SK-N-SH (cell line): ENCODE measurements at regions not wholly inside any gene's neighbourhood (a gene's known extent, or its start where the extent isn't known, plus 50 kb on each side); places are given as distances from the start of the nearest gene placed in this dataset.

Source experiments
- CTCF ChIA-PET: fragments of 300-600, 350-600 bp; formaldehyde crosslinking; extraction: SDS; loops from one replicate; lab custom pipeline; 2021; lab: Yijun Ruan, JAX
- POLR2A ChIA-PET: fragments of 350-600 bp; sonication (Branson Sonifier 250); formaldehyde crosslinking; extraction: SDS; loops from one replicate; lab custom pipeline; 2020; ENCODE audit warnings: antibody characterized with exemption, inconsistent platforms; lab: Yijun Ruan, JAX
- DNase-seq: peaks from one replicate; pipeline ENCODE4 v3.0.0; 2012
- H2AFZ ChIP-seq: fragments of 200-600 bp; sonication (generic); 2 replicates; pipeline ENCODE4 v1.8.1; 2016; ENCODE audit warnings: antibody characterized with exemption, mild to moderate bottlenecking, low read depth
- H3F3A ChIP-seq: fragments of 200-600 bp; sonication (generic); replicated peaks from 2 replicates; pipeline ENCODE3; 2016; ENCODE audit warnings: antibody characterized with exemption, mild to moderate bottlenecking; ENCODE audit not compliant: insufficient read depth
- H3K27ac ChIP-seq, 2 experiments: fragments of 200-500 bp in 1 of 2; fragments of 200-600 bp in 1 of 2; sonication (Bioruptor generic) in 1 of 2; sonication (generic), shearing (Covaris generic) in 1 of 2; 2 replicates each; pipeline versions ENCODE4 v1.5.1 to v1.6.1; 2014 to 2016; ENCODE audit warnings: low read depth in 2 of 2, inconsistent platforms in 1 of 2, low read length in 1 of 2, mild to moderate bottlenecking in 1 of 2, mixed read lengths in 1 of 2
- H3K27me3 ChIP-seq: fragments of 200-600 bp; sonication (generic), shearing (Covaris generic); 2 replicates; pipeline ENCODE4 v1.6.1; 2016; ENCODE audit warnings: mixed run types; ENCODE audit not compliant: insufficient read depth
- H3K36me3 ChIP-seq, 2 experiments: fragments of 200-500 bp in 1 of 2; fragments of 200-600 bp in 1 of 2; sonication (Bioruptor generic) in 1 of 2; sonication (generic) in 1 of 2; replicated peaks in 1 of 2; 2 replicates each; pipeline versions ENCODE3 to v1.5.1; 2014 to 2016; ENCODE audit warnings: low read length in 1 of 2, mild to moderate bottlenecking in 1 of 2; ENCODE audit not compliant: insufficient read depth in 2 of 2, control insufficient read depth in 1 of 2
- H3K4me1 ChIP-seq, 2 experiments: fragments of 200-500 bp in 1 of 2; fragments of 200-600 bp in 1 of 2; sonication (Bioruptor generic) in 1 of 2; sonication (generic), shearing (Covaris generic) in 1 of 2; 2 replicates each; pipeline versions ENCODE4 v1.5.1 to v1.6.1; 2014 to 2016; ENCODE audit warnings: low read depth in 1 of 2, low read length in 1 of 2, mixed run types in 1 of 2; ENCODE audit not compliant: insufficient read depth in 2 of 2, control insufficient read depth in 1 of 2
- H3K4me2 ChIP-seq: fragments of 200-600 bp; sonication (generic), shearing (Covaris generic); 2 replicates; pipeline ENCODE4 v1.6.1; 2017; ENCODE audit warnings: mixed run types
- H3K4me3 ChIP-seq, 2 experiments: fragments of 200-500 bp in 1 of 2; fragments of 200-600 bp in 1 of 2; sonication (Bioruptor generic) in 1 of 2; sonication (generic), shearing (Covaris generic) in 1 of 2; 2 replicates each; pipeline versions ENCODE4 v1.5.1 to v1.8.1; 2014 to 2016; ENCODE audit warnings: low read depth in 2 of 2, inconsistent platforms in 1 of 2, low read length in 1 of 2, mild to moderate bottlenecking in 1 of 2, mixed read lengths in 1 of 2, moderate library complexity in 1 of 2
- H3K79me2 ChIP-seq: fragments of 200-600 bp; sonication (generic); 2 replicates; pipeline ENCODE4 v1.8.1; 2017; ENCODE audit warnings: mild to moderate bottlenecking; ENCODE audit not compliant: insufficient read depth
- H3K9ac ChIP-seq: fragments of 200-600 bp; sonication (generic); 2 replicates; pipeline ENCODE4 v1.6.1; 2017; ENCODE audit warnings: mixed run types
- H3K9me2 ChIP-seq: fragments of 200-600 bp; sonication (generic); 2 replicates; pipeline ENCODE4 v1.6.1; 2017; ENCODE audit warnings: mixed run types
- H3K9me3 ChIP-seq: fragments of 200-600 bp; sonication (generic); 2 replicates; pipeline ENCODE4 v1.6.1; 2017; ENCODE audit warnings: mixed run types, mild to moderate bottlenecking, moderate library complexity
- H4K20me1 ChIP-seq: fragments of 200-600 bp; sonication (generic); 2 replicates; pipeline ENCODE4 v1.6.1; 2017; ENCODE audit warnings: mild to moderate bottlenecking, mixed run types; ENCODE audit not compliant: insufficient read depth
- CHD2 ChIP-seq: fragments of 150-350 bp; IDR thresholded peaks from 2 replicates; pipeline ENCODE4 v1.6.1; 2018; ENCODE audit warnings: low read length; ENCODE audit not compliant: partially characterized antibody
- CTCF ChIP-seq: fragments of 200-600 bp; sonication (generic); IDR thresholded peaks from 2 replicates; pipeline ENCODE4 v1.6.1; 2017; ENCODE audit warnings: antibody characterized with exemption, mild to moderate bottlenecking, moderate library complexity
- ELF1 ChIP-seq: IDR thresholded peaks from 2 replicates; pipeline ENCODE4 v1.4.0; 2012
- EP300 ChIP-seq, 2 experiments: IDR thresholded peaks; 2 replicates each; pipeline versions ENCODE4 v1.4.0 to v1.6.1; 2012; ENCODE audit warnings: borderline replicate concordance in 1 of 2, low read depth in 1 of 2, low read length in 1 of 2
- EZH2phosphoT487 ChIP-seq: fragments of 200-600 bp; sonication (generic); IDR thresholded peaks from 2 replicates; pipeline ENCODE4 v1.6.1; 2017; ENCODE audit warnings: low read depth, mixed run types, mild to moderate bottlenecking, antibody characterized with exemption, moderate library complexity, borderline replicate concordance
- FOSL2 ChIP-seq: IDR thresholded peaks from 2 replicates; pipeline ENCODE4 v1.4.0; 2012; ENCODE audit warnings: low read depth, mild to moderate bottlenecking, moderate library complexity, borderline replicate concordance
- FOXJ3 ChIP-seq: sonication (generic); formaldehyde crosslinking; IDR thresholded peaks from 2 replicates; pipeline ENCODE4 v1.5.1; 2020; ENCODE audit warnings: mild to moderate bottlenecking, missing genetic modification reagents
- FOXM1 ChIP-seq: IDR thresholded peaks from 2 replicates; pipeline ENCODE4 v1.4.0; 2012; ENCODE audit warnings: low read depth, mild to moderate bottlenecking
- GATA2 ChIP-seq: sonication (generic); formaldehyde crosslinking; IDR thresholded peaks from 2 replicates; pipeline ENCODE4 v1.5.0; 2020; ENCODE audit warnings: mild to moderate bottlenecking, missing genetic modification reagents
- IRF3 ChIP-seq: fragments of 150-350 bp; IDR thresholded peaks from 2 replicates; pipeline ENCODE4 v1.6.1; 2016; ENCODE audit warnings: mild to moderate bottlenecking, low read depth, low read length
- MAX ChIP-seq: IDR thresholded peaks from 2 replicates; pipeline ENCODE4 v1.4.0; 2012; ENCODE audit warnings: low read depth
- MEF2A ChIP-seq: IDR thresholded peaks from 2 replicates; pipeline ENCODE4 v1.4.0; 2012; ENCODE audit warnings: low read depth, borderline replicate concordance
- MXI1 ChIP-seq: IDR thresholded peaks from 2 replicates; pipeline ENCODE4 v1.6.1; 2012; ENCODE audit warnings: mild to moderate bottlenecking, low read depth, low read length, improper control_type of control experiment
- NFIC ChIP-seq: IDR thresholded peaks from 2 replicates; pipeline ENCODE4 v1.4.0; 2012; ENCODE audit warnings: borderline replicate concordance
- NRF1 ChIP-seq: IDR thresholded peaks from 2 replicates; pipeline ENCODE4 v1.6.1; 2012; ENCODE audit warnings: low read depth, mild to moderate bottlenecking, low read length
- PBX3 ChIP-seq: IDR thresholded peaks from 2 replicates; pipeline ENCODE4; 2012
- POLR2AphosphoS5 ChIP-seq: IDR thresholded peaks from 2 replicates; pipeline ENCODE4 v1.6.1; 2012; ENCODE audit warnings: low read depth, low read length
- RAD21 ChIP-seq: IDR thresholded peaks from 2 replicates; pipeline ENCODE4 v1.6.1; 2012; ENCODE audit warnings: mild to moderate bottlenecking, low read length
- RCOR1 ChIP-seq: fragments of 150-350 bp; IDR thresholded peaks from 2 replicates; pipeline ENCODE4 v1.6.1; 2017; ENCODE audit warnings: antibody characterized with exemption, low read length
- RXRA ChIP-seq: IDR thresholded peaks from 2 replicates; pipeline ENCODE4 v1.4.0; 2012; ENCODE audit warnings: low read depth, mild to moderate bottlenecking, borderline replicate concordance
- TAF1 ChIP-seq: IDR thresholded peaks from 2 replicates; pipeline ENCODE4 v1.6.1; 2012; ENCODE audit warnings: low read depth, mild to moderate bottlenecking, low read length, moderate library complexity, borderline replicate concordance
- TCF12 ChIP-seq: IDR thresholded peaks from 2 replicates; pipeline ENCODE4 v1.4.0; 2012
- TEAD4 ChIP-seq: IDR thresholded peaks from 2 replicates; pipeline ENCODE4 v1.4.0; 2012; ENCODE audit warnings: mild to moderate bottlenecking, borderline replicate concordance; ENCODE audit not compliant: insufficient read depth
- USF2 ChIP-seq: fragments of 150-350 bp; IDR thresholded peaks from 2 replicates; pipeline ENCODE4 v1.6.1; 2017; ENCODE audit warnings: antibody characterized with exemption, low read length, low read depth, borderline replicate concordance
- YY1 ChIP-seq: IDR thresholded peaks from 2 replicates; pipeline ENCODE4 v1.4.0; 2012; ENCODE audit warnings: low read depth, mild to moderate bottlenecking
- ZBTB33 ChIP-seq: IDR thresholded peaks from 2 replicates; pipeline ENCODE4 v1.4.0; 2012; ENCODE audit warnings: low read depth, borderline replicate concordance
- WGBS: methylation state at CpG from one replicate; pipeline ENCODE4 v1.1.6; 2017; ENCODE audit warnings: low lambda C conversion rate; 5-methylcytosine and 5-hydroxymethylcytosine counted together

- Histone ChIP-seq H3K4me2 (no peak overlapping the region), H3K27ac (peak overlapping the region in 1 of 2 experiments; percentile 90; a peak in 2 of 4 replicates), H3K9me2 (no peaks in the 10 kb centered on the region), H3K9me3 (no peaks in the 10 kb centered on the region), H3K36me3 (no peaks in the 10 kb centered on the region), H3K79me2 (no peaks in the 10 kb centered on the region), H3K4me1 (peaks cover 0 to 12% of the 10 kb centered on the region in 2 experiments; a peak in 2 of 4 replicates), H4K20me1 (no peaks in the 10 kb centered on the region), H3K27me3 (no peaks in the 10 kb centered on the region), H2AFZ (no peak overlapping the region), H3K4me3 (no peak overlapping the region), H3K9ac (no peak overlapping the region), H3F3A (no peaks in the 10 kb centered on the region)
- ChIA-PET CTCF (no interaction called here), POLR2A (no interaction called here)
- DNase-seq = peak; percentile 69
- WGBS = 51% methylated on average over 9 of the region's 9 CpGs
- peak; percentile 91 for TF ChIP-seq RCOR1
- no peak for TF ChIP-seq EZH2phosphoT487
- no peak for TF ChIP-seq MAX
- TF ChIP-seq NRF1 = no peak
- TF ChIP-seq RAD21 = 0 out of 2 replicates have a peak, but pooled peaks have one; percentile 3
- no peak for TF ChIP-seq MEF2A
- TF ChIP-seq FOXM1 = no peak
- peak; percentile 45 for TF ChIP-seq TCF12
- TF ChIP-seq GATA2 (CRISPR knock-in tag) = peak; percentile 87
- TF ChIP-seq TAF1 = no peak
- TF ChIP-seq USF2 = no peak
- no peak for TF ChIP-seq CTCF
- peak; percentile 79 for TF ChIP-seq CHD2
- peak; percentile 78 for TF ChIP-seq FOXJ3 (CRISPR knock-in tag)
- TF ChIP-seq IRF3 = no peak
- TF ChIP-seq MXI1 = no peak
- no peak for TF ChIP-seq YY1
- TF ChIP-seq PBX3 = no peak
- TF ChIP-seq ZBTB33 = no peak
- no peak for TF ChIP-seq TEAD4
- 0 out of 2 replicates have a peak, but pooled peaks have one; percentile 26 for TF ChIP-seq POLR2AphosphoS5
- no peak for TF ChIP-seq FOSL2
- no peak for TF ChIP-seq NFIC
- TF ChIP-seq EP300 (IDR thresholded peaks at IDR 0.05; ENCODE audit: borderline replicate concordance in 1 of 2, low read depth in 1 of 2, low read length in 1 of 2) = peak in 1 of 2 experiments; percentile 92; a peak in 2 of 4 replicates
- TF ChIP-seq ELF1 = no peak
- no peak for TF ChIP-seq RXRA
Measured at GRCh38 chr13:65095161-65096082, 2134.7 kb downstream of the PCDH9 start.
